NB4 (cell line): ENCODE measurements at regions not wholly inside any gene's neighbourhood (a gene's known extent, or its start where the extent isn't known, plus 50 kb on each side); places are given as distances from the start of the nearest gene placed in this dataset.
A peak's percentile ranks its signal among the peaks of the same experiment; 100 is the strongest.
"Not testable (repeated sequence)": the region's sequence is repeated elsewhere in the genome, so short reads cannot be mapped to it uniquely, and the experiment has no call there.

Experiments
- DNase-seq: peaks from one replicate; pipeline ENCODE4 v3.0.0; 2010; ENCODE audit warnings: low read depth
- H3K4me3 ChIP-seq: one replicate; pipeline ENCODE4 v1.5.1; 2011; ENCODE audit warnings: mild to moderate bottlenecking, low read depth, low read length, moderate library complexity
- CTCF ChIP-seq: IDR thresholded peaks from one replicate; pipeline ENCODE4 v1.5.1; 2012; ENCODE audit warnings: low read depth, low read length
- MAX ChIP-seq: IDR thresholded peaks from 2 replicates; pipeline ENCODE4 v1.6.1; 2011; ENCODE audit warnings: low read depth, low read length
- MYC ChIP-seq: IDR thresholded peaks from 2 replicates; pipeline ENCODE4 v1.6.1; 2011; ENCODE audit warnings: low read depth, low read length
- POLR2A ChIP-seq: IDR thresholded peaks from 2 replicates; pipeline ENCODE4 v1.6.1; 2011; ENCODE audit warnings: mild to moderate bottlenecking; ENCODE audit not compliant: insufficient read length; ENCODE audit errors: extremely low read depth

GRCh38 chr7:69377191-69377590, 221.1 kb upstream of the AUTS2 start:
- TF ChIP-seq MYC (no peak), POLR2A (no peak), MAX (no peak), CTCF (no peak)
- DNase-seq, result no peak
- no peak overlapping the region for H3K4me3 ChIP-seq

GRCh38 chr7:69388452-69389137, 209.7 kb upstream of the AUTS2 start:
- TF ChIP-seq CTCF, result no peak
- TF ChIP-seq POLR2A, result no peak
- TF ChIP-seq MYC, result no peak
- no peak for TF ChIP-seq MAX
- H3K4me3 ChIP-seq, result no peak overlapping the region
- DNase-seq, result no peak

- no peak for DNase-seq
- TF ChIP-seq POLR2A, result no peak
- TF ChIP-seq MAX, result no peak
- no peak for TF ChIP-seq MYC
- TF ChIP-seq CTCF, result no peak
These were observed 209.1 kb upstream of the AUTS2 start for GRCh38 chr7:69389216-69389615.

GRCh38 chr7:69393912-69394311, 204.4 kb upstream of the AUTS2 start:
- not testable (repeated sequence) for H3K4me3 ChIP-seq, DNase-seq

More at GRCh38 chr7:69389216-69389615, 209.1 kb upstream of the AUTS2 start:
- no peak overlapping the region for H3K4me3 ChIP-seq

GRCh38 chr7:69395061-69395714, 203.1 kb upstream of the AUTS2 start:
- peak; percentile 90 for DNase-seq

More at GRCh38 chr7:69395061-69395714, 203.1 kb upstream of the AUTS2 start:
- no peak overlapping the region for H3K4me3 ChIP-seq
- TF ChIP-seq CTCF (no peak), POLR2A (no peak), MYC (peak; percentile 29; the same call in 1 of the 2 replicates), MAX (no peak)
